ENCODE measurements at regions not wholly inside any gene's neighbourhood (a gene's known extent, or its start where the extent isn't known, plus 50 kb on each side); places are given as distances from the start of the nearest gene placed in this dataset.

GRCh38 chr10:62740885-62741745 lies 63.4 kb upstream of the ADO start:
- DNase-seq (ENCODE audit: low read depth, low spot score): no peak

GRCh38 chr10:62741996-62742395 lies 62.5 kb upstream of the ADO start:
- no peak for DNase-seq (ENCODE audit: low read depth, low spot score)

GRCh38 chr10:62742536-62743061 lies 61.9 kb upstream of the ADO start:
- no peak for DNase-seq (ENCODE audit: low read depth, low spot score)

GRCh38 chr10:62744136-62744535 lies 60.4 kb upstream of the ADO start:
- DNase-seq (ENCODE audit: low read depth, low spot score): no peak

- DNase-seq (ENCODE audit: low read depth, low spot score): no peak
Observed at GRCh38 chr10:62745581-62745980, 58.9 kb upstream of the ADO start.

GRCh38 chr10:62746951-62747729 lies 57.4 kb upstream of the ADO start:
- no peak for DNase-seq (ENCODE audit: low read depth, low spot score)

GRCh38 chr10:62748386-62748785 lies 56.1 kb upstream of the ADO start:
- DNase-seq (ENCODE audit: low read depth, low spot score): no peak

- DNase-seq (ENCODE audit: low read depth, low spot score): no peak
Observed at GRCh38 chr10:62749093-62749683, 55.3 kb upstream of the ADO start.

Measured in brain pericyte (primary cell).